Hepatocyte (in vitro differentiated cells): ENCODE measurements at regions not wholly inside any gene's neighbourhood (a gene's known extent, or its start where the extent isn't known, plus 50 kb on each side); places are given as distances from the start of the nearest gene placed in this dataset.

ENCODE experiments used
- DNase-seq: peaks from one replicate; pipeline ENCODE4 v3.0.0-alpha.2; 2016; ENCODE audit warnings: low spot score
- H2AFZ ChIP-seq: fragments of 200-600 bp; sonication (generic); 2 replicates; pipeline ENCODE4 v1.6.0; 2016; ENCODE audit warnings: antibody characterized with exemption, mild to moderate bottlenecking
- H3K27ac ChIP-seq: fragments of 200-600 bp; sonication (generic); 2 replicates; pipeline ENCODE4 v1.5.1; 2016; ENCODE audit warnings: mild to moderate bottlenecking
- H3K27me3 ChIP-seq: fragments of 200-600 bp; sonication (generic); 2 replicates; pipeline ENCODE4 v1.6.1; 2016
- H3K36me3 ChIP-seq: fragments of 200-600 bp; sonication (generic); replicated peaks from 2 replicates; pipeline ENCODE4 v1.5.1; 2016; ENCODE audit warnings: low read depth; ENCODE audit not compliant: insufficient read depth
- H3K4me1 ChIP-seq: fragments of 200-600 bp; sonication (generic); 2 replicates; pipeline ENCODE4 v1.5.1; 2016; ENCODE audit warnings: mild to moderate bottlenecking, moderate library complexity; ENCODE audit not compliant: insufficient read depth
- H3K4me2 ChIP-seq: fragments of 200-600 bp; sonication (generic); 2 replicates; pipeline ENCODE4 v1.6.0; 2016
- H3K4me3 ChIP-seq: fragments of 200-600 bp; sonication (generic); 2 replicates; pipeline ENCODE4 v1.5.1; 2016; ENCODE audit warnings: mild to moderate bottlenecking
- H3K79me2 ChIP-seq: fragments of 200-600 bp; sonication (generic); 2 replicates; pipeline ENCODE4 v1.6.0; 2017; ENCODE audit warnings: mild to moderate bottlenecking
- H3K9me2 ChIP-seq: fragments of 200-600 bp; sonication (generic); replicated peaks from 2 replicates; pipeline ENCODE4 v1.6.0; 2017; ENCODE audit warnings: mild to moderate bottlenecking; ENCODE audit not compliant: insufficient read depth
- H3K9me3 ChIP-seq: fragments of 200-600 bp; sonication (generic); 2 replicates; pipeline ENCODE4 v1.5.1; 2016; ENCODE audit warnings: low read depth, mild to moderate bottlenecking
- H4K20me1 ChIP-seq: fragments of 200-600 bp; sonication (generic); 2 replicates; pipeline ENCODE4 v1.6.0; 2016; ENCODE audit warnings: mild to moderate bottlenecking; ENCODE audit not compliant: insufficient read depth, poor library complexity, severe bottlenecking
- CTCF ChIP-seq: fragments of 200-600 bp; sonication (generic); IDR thresholded peaks from 2 replicates; pipeline ENCODE4 v1.5.1; 2016; ENCODE audit warnings: antibody characterized with exemption, mild to moderate bottlenecking; ENCODE audit not compliant: poor library complexity
- EZH2 ChIP-seq: fragments of 200-600 bp; sonication (generic); IDR thresholded peaks from 2 replicates; pipeline ENCODE4 v1.6.1; 2016; ENCODE audit warnings: antibody characterized with exemption, mild to moderate bottlenecking, borderline replicate concordance
- EZH2phosphoT487 ChIP-seq: fragments of 200-600 bp; sonication (generic); IDR thresholded peaks from one replicate; pipeline ENCODE4 v1.6.1; 2018; ENCODE audit warnings: antibody characterized with exemption, mild to moderate bottlenecking, low read depth, moderate library complexity; ENCODE audit not compliant: unreplicated experiment, severe bottlenecking
- WGBS: methylation state at CpG from one replicate; pipeline ENCODE4 v1.1.6; 2016; ENCODE audit warnings: low lambda C conversion rate; ENCODE audit errors: missing lambda C conversion rate; 5-methylcytosine and 5-hydroxymethylcytosine counted together

- H3K36me3 ChIP-seq: no peaks in the 10 kb centered on the region
- no peaks in the 10 kb centered on the region for H3K4me1 ChIP-seq
- H3K27me3 ChIP-seq: no peaks in the 10 kb centered on the region
- H2AFZ ChIP-seq: no peak overlapping the region
- H3K9me2 ChIP-seq: no peaks in the 10 kb centered on the region
- H3K79me2 ChIP-seq: no peaks in the 10 kb centered on the region
- no peak overlapping the region for H3K27ac ChIP-seq
- TF ChIP-seq EZH2: no peak
- no peaks in the 10 kb centered on the region for H4K20me1 ChIP-seq
- no peak for DNase-seq
- H3K9me3 ChIP-seq: no peaks in the 10 kb centered on the region
- H3K4me2 ChIP-seq: no peak overlapping the region
- WGBS: 61% methylated on average over 2 of the region's 2 CpGs
- H3K4me3 ChIP-seq: no peak overlapping the region
Measured at GRCh38 chr9:32704343-32704742, 68.9 kb upstream of the TAF1L start.

GRCh38 chr9:32705059-32705458 is 69.6 kb upstream of the TAF1L start:
- Histone ChIP-seq H3K36me3 (no peaks in the 10 kb centered on the region), H2AFZ (no peak overlapping the region), H3K9me3 (no peaks in the 10 kb centered on the region), H3K79me2 (no peaks in the 10 kb centered on the region), H4K20me1 (no peaks in the 10 kb centered on the region), H3K4me2 (no peak overlapping the region), H3K4me1 (no peaks in the 10 kb centered on the region), H3K27ac (no peak overlapping the region), H3K27me3 (no peaks in the 10 kb centered on the region), H3K9me2 (no peaks in the 10 kb centered on the region), H3K4me3 (no peak overlapping the region)
- WGBS: 73% methylated on average over 5 of the region's 5 CpGs
- no peak for DNase-seq
- no peak for TF ChIP-seq EZH2
- no peak for TF ChIP-seq CTCF
- TF ChIP-seq EZH2phosphoT487: no peak

GRCh38 chr9:32706004-32706724 is 70.7 kb upstream of the TAF1L start:
- Histone ChIP-seq H3K4me3 (no peak overlapping the region), H3K27me3 (no peaks in the 10 kb centered on the region), H4K20me1 (no peaks in the 10 kb centered on the region), H2AFZ (no peak overlapping the region), H3K27ac (no peak overlapping the region), H3K9me3 (no peaks in the 10 kb centered on the region), H3K79me2 (no peaks in the 10 kb centered on the region), H3K36me3 (no peaks in the 10 kb centered on the region), H3K4me2 (no peak overlapping the region), H3K4me1 (no peaks in the 10 kb centered on the region), H3K9me2 (no peaks in the 10 kb centered on the region)
- TF ChIP-seq EZH2phosphoT487: no peak
- TF ChIP-seq CTCF: no peak
- TF ChIP-seq EZH2: no peak
- DNase-seq: no peak
- WGBS: 73% methylated on average over 4 of the region's 4 CpGs

- no peaks in the 10 kb centered on the region for H3K36me3 ChIP-seq
- H3K27ac ChIP-seq: no peak overlapping the region
- H3K4me1 ChIP-seq: no peaks in the 10 kb centered on the region
- 90% methylated on average over 5 of the region's 5 CpGs for WGBS
- no peak for TF ChIP-seq EZH2
- TF ChIP-seq EZH2phosphoT487: no peak
- no peak for TF ChIP-seq CTCF
- DNase-seq: no peak
- H3K4me2 ChIP-seq: no peak overlapping the region
- H3K27me3 ChIP-seq: no peaks in the 10 kb centered on the region
- H3K9me3 ChIP-seq: no peaks in the 10 kb centered on the region
- no peaks in the 10 kb centered on the region for H3K79me2 ChIP-seq
- no peaks in the 10 kb centered on the region for H3K9me2 ChIP-seq
- H2AFZ ChIP-seq: no peak overlapping the region
- no peaks in the 10 kb centered on the region for H4K20me1 ChIP-seq
- no peak overlapping the region for H3K4me3 ChIP-seq
Measured at GRCh38 chr9:32706725-32707100, 71.2 kb upstream of the TAF1L start.
